Right atrium auricular region (tissue), 2 donors: ENCODE measurements at regions not wholly inside any gene's neighbourhood (a gene's known extent, or its start where the extent isn't known, plus 50 kb on each side); places are given as distances from the start of the nearest gene placed in this dataset.

ENCODE experiments used
- DNase-seq: peaks from one replicate; pipeline ENCODE4 v3.0.0-alpha.2; 2019; ENCODE audit warnings: low spot score
- H3K27ac ChIP-seq, 2 donors: fragments of 200-600 bp; sonication (generic); 1 replicate in 1 of 2; 2 replicates in 1 of 2; pipeline ENCODE4 v1.5.1; 2016 to 2019
- H3K27me3 ChIP-seq, 2 donors: fragments of 200-600 bp; sonication (generic); one replicate each; pipeline versions ENCODE4 v1.5.1 to v1.6.0; 2017 to 2019
- H3K36me3 ChIP-seq: fragments of 200-600 bp; sonication (generic); one replicate; pipeline ENCODE4 v1.5.1; 2016
- H3K4me1 ChIP-seq, 2 donors: fragments of 200-600 bp; sonication (generic); one replicate each; pipeline versions ENCODE4 v1.5.1 to v1.6.0; 2017 to 2019
- H3K4me3 ChIP-seq, 2 donors: fragments of 200-600 bp; sonication (generic); 1 replicate in 1 of 2; 2 replicates in 1 of 2; pipeline ENCODE4 v1.5.1; 2017 to 2019; ENCODE audit warnings: mild to moderate bottlenecking in 1 of 2, moderate library complexity in 1 of 2
- H3K9me3 ChIP-seq, 2 donors: fragments of 200-600 bp; sonication (generic); one replicate each; pipeline ENCODE4 v1.5.1; 2019
- TF ChIP-seq, protein P1 (sequence below), 2 donors: fragments of 200-600 bp; sonication (generic); IDR thresholded peaks; one replicate each; pipeline ENCODE4 v1.5.1; 2019; ENCODE audit warnings: antibody characterized with exemption in 2 of 2

DNA sequence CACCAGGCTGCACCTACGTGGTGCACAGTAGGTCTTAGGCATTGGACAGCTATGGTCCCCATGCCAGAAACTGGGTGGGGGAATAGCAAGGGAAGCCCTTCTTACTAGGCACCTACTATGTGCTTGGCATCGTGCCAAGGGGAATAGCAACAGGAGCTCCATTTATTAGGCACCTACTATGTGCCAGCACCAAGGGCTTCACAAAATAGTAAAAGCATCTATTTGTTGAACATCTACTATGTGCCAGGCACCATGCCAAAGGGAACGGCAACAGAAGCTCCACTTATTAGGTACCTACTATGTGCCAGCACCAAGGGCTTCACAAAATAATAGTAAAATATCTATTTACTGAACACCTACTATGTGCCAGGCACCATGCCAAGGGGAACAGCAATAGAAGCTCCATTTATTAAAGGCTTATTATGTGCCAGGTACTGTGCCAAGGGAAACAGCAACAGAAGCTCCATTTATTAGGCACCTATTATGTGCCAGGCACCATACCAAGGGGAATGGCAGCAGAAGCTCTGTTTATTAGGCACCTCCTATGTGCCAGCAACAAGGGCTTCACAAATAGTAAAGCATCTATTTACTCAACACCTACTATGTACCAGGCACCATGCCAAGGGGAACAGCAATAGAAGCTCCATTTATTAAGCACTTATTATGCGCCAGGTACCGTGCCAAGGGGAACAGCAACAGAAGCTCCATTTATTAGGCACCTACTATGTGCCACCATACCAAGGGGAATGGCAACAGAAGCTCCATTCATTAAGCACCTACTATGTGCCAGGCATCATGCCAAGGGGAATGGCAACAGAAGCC is 108.5 kb downstream of the PTPRS start:
- H3K36me3 ChIP-seq: peaks cover 3% of the 10 kb centered on the region
- H3K4me1 ChIP-seq: no peaks in the 10 kb centered on the region
- H3K4me3 ChIP-seq: no peak overlapping the region

DNA sequence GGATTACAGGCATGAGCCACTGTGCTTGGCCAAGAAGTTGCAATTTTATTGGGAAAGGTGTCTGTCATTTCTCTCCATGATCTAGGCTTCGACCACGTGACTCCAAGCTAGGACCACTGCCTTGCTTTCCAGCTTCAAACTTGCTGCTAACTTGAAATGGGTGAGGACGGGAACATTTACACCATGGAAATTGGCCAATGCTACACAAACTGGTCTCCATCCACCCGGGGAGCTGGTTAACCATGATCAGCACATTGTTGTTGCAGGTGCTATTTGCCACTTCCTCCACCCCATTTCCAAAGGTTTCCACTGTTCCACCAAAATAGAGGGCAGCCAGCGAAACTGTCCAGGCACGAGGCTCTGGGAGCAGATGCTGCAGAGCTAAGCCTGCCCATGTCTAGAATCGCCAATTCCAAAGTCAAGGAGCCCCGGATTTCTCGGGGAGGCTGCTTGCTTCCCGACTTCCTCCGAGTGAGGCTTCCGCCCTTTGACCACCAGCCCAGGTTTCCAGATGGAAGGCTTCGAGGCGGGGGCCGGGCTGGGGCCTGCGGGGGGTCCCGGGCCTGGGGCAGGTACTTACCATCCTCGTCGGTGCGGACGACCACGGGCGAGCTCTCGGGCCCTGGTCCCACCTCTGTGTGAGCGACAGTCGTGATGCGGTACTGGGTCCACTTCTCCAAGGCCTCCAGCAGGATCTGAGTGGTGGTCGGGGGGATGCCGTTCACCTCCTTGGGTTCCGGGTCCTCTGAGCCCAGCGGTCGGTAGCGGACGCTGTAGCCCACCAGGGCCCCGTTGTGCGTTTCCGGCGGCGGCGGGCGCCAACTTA is 109.7 kb downstream of the PTPRS start:
- H3K27me3 ChIP-seq: no peaks in the 10 kb centered on the region
- no peaks in the 10 kb centered on the region for H3K9me3 ChIP-seq
- H3K4me1 ChIP-seq: no peaks in the 10 kb centered on the region
- H3K36me3 ChIP-seq: no peaks in the 10 kb centered on the region
- no peak overlapping the region for H3K4me3 ChIP-seq
- TF ChIP-seq, protein P1, sequence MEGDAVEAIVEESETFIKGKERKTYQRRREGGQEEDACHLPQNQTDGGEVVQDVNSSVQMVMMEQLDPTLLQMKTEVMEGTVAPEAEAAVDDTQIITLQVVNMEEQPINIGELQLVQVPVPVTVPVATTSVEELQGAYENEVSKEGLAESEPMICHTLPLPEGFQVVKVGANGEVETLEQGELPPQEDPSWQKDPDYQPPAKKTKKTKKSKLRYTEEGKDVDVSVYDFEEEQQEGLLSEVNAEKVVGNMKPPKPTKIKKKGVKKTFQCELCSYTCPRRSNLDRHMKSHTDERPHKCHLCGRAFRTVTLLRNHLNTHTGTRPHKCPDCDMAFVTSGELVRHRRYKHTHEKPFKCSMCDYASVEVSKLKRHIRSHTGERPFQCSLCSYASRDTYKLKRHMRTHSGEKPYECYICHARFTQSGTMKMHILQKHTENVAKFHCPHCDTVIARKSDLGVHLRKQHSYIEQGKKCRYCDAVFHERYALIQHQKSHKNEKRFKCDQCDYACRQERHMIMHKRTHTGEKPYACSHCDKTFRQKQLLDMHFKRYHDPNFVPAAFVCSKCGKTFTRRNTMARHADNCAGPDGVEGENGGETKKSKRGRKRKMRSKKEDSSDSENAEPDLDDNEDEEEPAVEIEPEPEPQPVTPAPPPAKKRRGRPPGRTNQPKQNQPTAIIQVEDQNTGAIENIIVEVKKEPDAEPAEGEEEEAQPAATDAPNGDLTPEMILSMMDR (IDR thresholded peaks at IDR 0.05): no peak
- H3K27ac ChIP-seq: no peak overlapping the region
- no peak for DNase-seq

More for the DNA sequence above, 108.5 kb downstream of the PTPRS start:
- TF ChIP-seq, protein P1 (IDR thresholded peaks at IDR 0.05): no peak
- H3K9me3 ChIP-seq: no peaks in the 10 kb centered on the region
- no peak overlapping the region for H3K27ac ChIP-seq
- H3K27me3 ChIP-seq: no peaks in the 10 kb centered on the region
- DNase-seq: no peak

DNA sequence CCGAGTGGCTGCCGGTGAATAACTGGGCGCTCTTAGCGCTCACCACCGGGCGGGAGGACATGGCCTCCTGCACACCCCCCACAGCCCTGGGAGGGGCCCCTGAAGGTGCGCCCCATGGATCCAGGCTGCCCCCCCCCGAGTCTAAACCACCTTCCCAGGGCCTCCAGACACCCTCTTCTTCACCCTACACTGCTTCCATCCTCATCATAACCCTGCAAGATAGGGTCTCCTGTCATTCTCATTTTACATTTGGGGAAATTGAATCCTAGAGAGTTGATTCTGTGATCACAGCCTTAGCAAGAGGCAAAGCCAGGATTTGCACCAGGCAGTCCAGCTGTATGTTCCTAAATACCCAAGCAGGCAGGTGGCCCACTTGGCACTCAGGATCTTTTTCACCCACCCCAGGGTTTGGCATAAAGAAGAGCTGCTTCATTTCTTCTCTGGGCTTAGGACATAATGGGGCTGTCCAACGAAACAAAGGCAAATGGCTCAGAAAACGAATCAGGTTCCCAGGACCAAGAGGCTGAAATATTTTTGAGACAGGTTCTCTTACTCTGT is 110.8 kb downstream of the PTPRS start:
- Histone ChIP-seq H3K27me3 (no peaks in the 10 kb centered on the region), H3K9me3 (no peaks in the 10 kb centered on the region), H3K36me3 (no peaks in the 10 kb centered on the region), H3K4me3 (no peak overlapping the region), H3K27ac (no peak overlapping the region), H3K4me1 (no peaks in the 10 kb centered on the region)
- DNase-seq: no peak
- TF ChIP-seq, protein P1 (IDR thresholded peaks at IDR 0.05): no peak

DNA sequence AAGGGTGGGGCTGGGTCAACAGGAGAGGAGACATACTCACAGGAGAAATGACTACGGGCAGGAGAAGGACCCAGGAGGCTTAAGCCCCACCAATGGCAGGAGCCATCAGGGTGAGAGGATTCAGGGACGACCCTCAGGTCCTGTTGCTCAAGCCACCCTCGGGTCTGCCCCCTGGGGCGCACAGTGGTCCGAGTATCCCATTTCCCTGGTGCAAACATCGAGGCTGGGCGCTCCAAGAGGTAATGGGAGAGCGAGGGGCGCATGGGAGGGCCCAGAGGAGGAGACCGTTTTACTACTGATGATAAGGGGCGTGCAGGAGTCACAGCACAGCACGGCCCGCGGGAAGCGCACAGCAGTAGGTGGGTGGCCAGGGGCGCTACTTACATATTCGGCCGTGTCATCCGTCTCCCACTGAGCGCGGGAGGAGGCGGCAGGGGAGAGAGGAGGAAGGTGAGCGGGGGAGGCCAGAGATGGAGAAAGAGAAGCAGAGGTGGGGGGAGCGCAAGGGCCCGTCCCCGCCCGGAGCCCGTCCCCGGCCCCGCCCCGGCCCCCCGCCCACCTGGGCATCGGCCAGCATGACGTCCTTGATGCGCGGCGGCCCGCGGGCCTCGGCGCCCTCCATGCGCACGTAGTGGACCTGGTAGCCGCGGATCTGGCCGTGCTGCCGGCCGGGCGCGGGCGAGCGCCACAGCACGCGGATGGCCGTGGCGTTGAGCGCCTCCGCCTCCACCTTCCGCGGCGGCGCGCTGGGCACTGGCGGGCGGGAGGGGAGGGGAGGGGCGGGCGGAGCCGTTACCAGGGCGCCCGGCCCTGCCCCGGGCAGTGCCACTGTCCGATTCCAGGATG is 111.5 kb downstream of the PTPRS start:
- H3K27ac ChIP-seq: no peak overlapping the region
- H3K36me3 ChIP-seq: no peaks in the 10 kb centered on the region
- H3K4me3 ChIP-seq: peak overlapping the region in 1 of 2 donors; percentile 24
- DNase-seq: no peak
- no peaks in the 10 kb centered on the region for H3K4me1 ChIP-seq
- H3K27me3 ChIP-seq: no peaks in the 10 kb centered on the region
- H3K9me3 ChIP-seq: no peaks in the 10 kb centered on the region
- TF ChIP-seq, protein P1 (IDR thresholded peaks at IDR 0.05): no peak

DNA sequence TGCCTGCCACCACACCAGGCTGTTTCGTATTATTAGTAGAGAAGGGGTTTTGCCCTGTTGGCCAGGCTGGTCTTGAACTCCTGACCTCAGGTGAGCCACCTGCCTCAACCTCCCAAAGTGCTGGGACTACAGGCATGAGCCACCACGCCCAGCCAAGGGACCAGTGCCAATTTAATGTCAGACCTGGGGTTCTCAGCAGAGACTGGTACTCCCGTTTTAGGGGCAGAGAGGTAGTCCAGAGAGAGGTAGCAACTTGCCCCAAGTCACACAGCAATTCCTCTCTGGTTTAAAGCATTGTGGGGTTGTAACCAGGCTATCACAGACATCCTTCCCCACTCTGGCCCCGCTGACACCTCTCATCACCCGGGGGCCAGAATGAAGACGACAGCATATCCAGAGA is 112.1 kb downstream of the PTPRS start:
- DNase-seq: no peak
- Histone ChIP-seq H3K9me3 (no peaks in the 10 kb centered on the region), H3K4me3 (no peak overlapping the region), H3K36me3 (no peaks in the 10 kb centered on the region), H3K27ac (no peak overlapping the region), H3K4me1 (no peaks in the 10 kb centered on the region), H3K27me3 (no peaks in the 10 kb centered on the region)
- TF ChIP-seq, protein P1 (IDR thresholded peaks at IDR 0.05): no peak
